PC-9 (cell line): ENCODE measurements at regions not wholly inside any gene's neighbourhood (a gene's known extent, or its start where the extent isn't known, plus 50 kb on each side); places are given as distances from the start of the nearest gene placed in this dataset.

Experiments used
- BruUV-seq: library from RNA; stranded (reverse); fragments of 400-500 nt; replicated peaks from 2 replicates; lab custom pipeline; 2021; lab: Mats Ljungman, UMichigan
- CTCF ChIA-PET: fragments of 300-600 bp; sonication (Branson Sonifier 250); formaldehyde crosslinking; loops from one replicate; lab custom pipeline; 2022; ENCODE audit warnings: antibody characterized with exemption; lab: Charles Lee
- POLR2A ChIA-PET: fragments of 300-600 bp; sonication (Branson Sonifier 250); formaldehyde crosslinking; loops from one replicate; lab custom pipeline; 2022; ENCODE audit warnings: antibody characterized with exemption; ENCODE audit not compliant: unreplicated experiment; lab: Charles Lee
- DNase-seq, 2 experiments: peaks; one replicate each; pipeline versions ENCODE4 v3.0.0 to v3.0.0-alpha.2; 2015 to 2022; ENCODE audit warnings: mixed read lengths in 1 of 2
- H2AFZ ChIP-seq: fragments of 200-600 bp; sonication (generic); 2 replicates; pipeline ENCODE4 v1.8.1; 2017; ENCODE audit warnings: antibody characterized with exemption
- H3F3A ChIP-seq: fragments of 200-600 bp; sonication (generic); 2 replicates; pipeline ENCODE4 v1.8.1; 2017; ENCODE audit warnings: antibody characterized with exemption, mild to moderate bottlenecking, low read depth; ENCODE audit not compliant: insufficient read depth
- H3K27ac ChIP-seq: fragments of 200-600 bp; sonication (generic); 2 replicates; pipeline ENCODE4 v1.6.1; 2016; ENCODE audit warnings: mixed run types
- H3K27me3 ChIP-seq: fragments of 200-600 bp; sonication (generic); 2 replicates; pipeline ENCODE4 v1.6.1; 2016; ENCODE audit warnings: low read depth, mixed run types; ENCODE audit not compliant: insufficient read depth
- H3K36me3 ChIP-seq: fragments of 200-600 bp; sonication (generic); 2 replicates; pipeline ENCODE4 v1.6.1; 2016; ENCODE audit warnings: low read depth, mixed run types
- H3K4me1 ChIP-seq: fragments of 200-600 bp; sonication (generic); replicated peaks from 2 replicates; pipeline ENCODE4 v1.6.1; 2016; ENCODE audit warnings: mixed run types; ENCODE audit not compliant: insufficient read depth
- H3K4me2 ChIP-seq: fragments of 200-600 bp; sonication (generic); 2 replicates; pipeline ENCODE4 v1.6.1; 2017; ENCODE audit warnings: mixed run types
- H3K4me3 ChIP-seq: fragments of 200-600 bp; sonication (generic); 2 replicates; pipeline ENCODE4 v1.6.1; 2016; ENCODE audit warnings: mixed run types
- H3K79me2 ChIP-seq: fragments of 200-600 bp; sonication (generic); 2 replicates; pipeline ENCODE4 v1.6.1; 2017; ENCODE audit warnings: low read depth, mixed run types
- H3K9me2 ChIP-seq: fragments of 200-600 bp; sonication (generic); 2 replicates; pipeline ENCODE4 v1.8.1; 2017; ENCODE audit warnings: mild to moderate bottlenecking; ENCODE audit not compliant: insufficient read depth
- H3K9me3 ChIP-seq: fragments of 200-600 bp; sonication (generic); 2 replicates; pipeline ENCODE4 v1.8.1; 2016; ENCODE audit warnings: low read depth; ENCODE audit not compliant: insufficient read depth
- H4K20me1 ChIP-seq: fragments of 200-600 bp; sonication (generic); 2 replicates; pipeline ENCODE4 v1.8.1; 2017; ENCODE audit not compliant: insufficient read depth
- CTCF ChIP-seq: fragments of 200-600 bp; sonication (generic); conservative IDR thresholded peaks from 2 replicates; pipeline ENCODE4 v1.6.1; 2017; ENCODE audit warnings: mixed run types, antibody characterized with exemption, mild to moderate bottlenecking, moderate library complexity
- EZH2 ChIP-seq: fragments of 200-600 bp; sonication (generic); IDR thresholded peaks from 2 replicates; pipeline ENCODE4 v1.8.0; 2017; ENCODE audit warnings: antibody characterized with exemption, low read depth
- intact Hi-C: fragments of 100-400 bp; cut with micrococcal nuclease; formaldehyde crosslinking; loops from one replicate; pipeline ENCODE4 v1.10.0; 2022; ENCODE audit not compliant: unreplicated experiment

- H3K9me2 ChIP-seq: peaks cover 4% of the 10 kb centered on the region; the same call in 1 of the 2 replicates
- ChIA-PET POLR2A (no interaction called here), CTCF (no interaction called here)
- H2AFZ ChIP-seq: no peak overlapping the region
- no peaks in the 10 kb centered on the region for H3K27me3 ChIP-seq
- no peak overlapping the region for H3K4me3 ChIP-seq
- H3K79me2 ChIP-seq: no peaks in the 10 kb centered on the region
- H3K27ac ChIP-seq: no peak overlapping the region
- no peak overlapping the region for H3K4me2 ChIP-seq
- no TSS peak for BruUV-seq
- DNase-seq: no peak
- no peak for TF ChIP-seq CTCF
- no peak for TF ChIP-seq EZH2
- intact Hi-C loops: no loop called here
- H3F3A ChIP-seq: no peaks in the 10 kb centered on the region
- H4K20me1 ChIP-seq: no peaks in the 10 kb centered on the region
- no peaks in the 10 kb centered on the region for H3K9me3 ChIP-seq
- H3K36me3 ChIP-seq: no peaks in the 10 kb centered on the region
- H3K4me1 ChIP-seq: no peaks in the 10 kb centered on the region
These were observed 64.2 kb upstream of the EPHA6 start for GRCh38 chr3:96750094-96750767.

- no TSS peak for BruUV-seq
- Histone ChIP-seq H3K9me2 (no peaks in the 10 kb centered on the region), H3K27me3 (no peaks in the 10 kb centered on the region), H3K4me1 (no peaks in the 10 kb centered on the region), H3F3A (no peaks in the 10 kb centered on the region), H3K36me3 (no peaks in the 10 kb centered on the region), H3K4me3 (no peak overlapping the region), H3K9me3 (no peaks in the 10 kb centered on the region), H3K27ac (no peak overlapping the region), H3K79me2 (no peaks in the 10 kb centered on the region), H2AFZ (no peak overlapping the region), H4K20me1 (no peaks in the 10 kb centered on the region), H3K4me2 (no peak overlapping the region)
- intact Hi-C loops: no loop called here
- TF ChIP-seq EZH2 (no peak), CTCF (no peak)
- DNase-seq: no peak
- ChIA-PET POLR2A (no interaction called here), CTCF (no interaction called here)
These were observed 61.3 kb upstream of the EPHA6 start for GRCh38 chr3:96753124-96753523.

GRCh38 chr3:96754128-96754527, 60.3 kb upstream of the EPHA6 start:
- ChIA-PET CTCF (no interaction called here), POLR2A (no interaction called here)
- no peak for TF ChIP-seq EZH2
- no peak for TF ChIP-seq CTCF
- Histone ChIP-seq H3K4me3 (no peak overlapping the region), H3F3A (no peaks in the 10 kb centered on the region), H3K27me3 (no peaks in the 10 kb centered on the region), H2AFZ (no peak overlapping the region), H3K36me3 (no peaks in the 10 kb centered on the region), H3K79me2 (no peaks in the 10 kb centered on the region), H3K9me2 (no peaks in the 10 kb centered on the region), H4K20me1 (no peaks in the 10 kb centered on the region), H3K4me2 (no peak overlapping the region), H3K4me1 (no peaks in the 10 kb centered on the region), H3K27ac (no peak overlapping the region), H3K9me3 (no peaks in the 10 kb centered on the region)
- BruUV-seq: no TSS peak
- intact Hi-C loops: no loop called here
- DNase-seq: no peak
